GM12878 (cell line): ENCODE measurements at regions not wholly inside any gene's neighbourhood (a gene's known extent, or its start where the extent isn't known, plus 50 kb on each side); places are given as distances from the start of the nearest gene placed in this dataset.

Experiments used
- CREM ChIP-seq: IDR thresholded peaks from 2 replicates; pipeline ENCODE4 v1.6.1; 2014; ENCODE audit warnings: antibody characterized with exemption, low read depth
- CTCF ChIP-seq, 3 experiments: IDR thresholded peaks in 2 of 3; conservative IDR thresholded peaks in 1 of 3; 2 replicates each; pipeline ENCODE4 v1.5.1; 2011; ENCODE audit warnings: low read depth in 3 of 3, low read length in 3 of 3, mild to moderate bottlenecking in 3 of 3, control low read depth in 2 of 3, moderate library complexity in 2 of 3, inconsistent platforms in 1 of 3, mixed read lengths in 1 of 3; ENCODE audit not compliant: control insufficient read depth in 2 of 3, insufficient read depth in 1 of 3; ENCODE audit errors: extremely low read depth in 1 of 3
- E2F4 ChIP-seq: IDR thresholded peaks from 2 replicates; pipeline ENCODE4 v1.6.1; 2012; ENCODE audit warnings: low read depth, low read length, improper control_type of control experiment
- NR2C2 ChIP-seq: IDR thresholded peaks from 2 replicates; pipeline ENCODE4 v1.6.1; 2011; ENCODE audit warnings: borderline replicate concordance, low read depth; ENCODE audit not compliant: control insufficient read depth, insufficient read length
- PAX5 ChIP-seq: IDR thresholded peaks from 2 replicates; pipeline ENCODE4 v1.6.1; 2011; ENCODE audit warnings: low read depth, low read length, borderline replicate concordance
- POLR2AphosphoS5 ChIP-seq: IDR thresholded peaks from 2 replicates; pipeline ENCODE4 v1.6.1; 2011; ENCODE audit warnings: mild to moderate bottlenecking, low read length, inconsistent platforms
- REST ChIP-seq: IDR thresholded peaks from 2 replicates; pipeline ENCODE4 v1.6.1; 2012; ENCODE audit warnings: mild to moderate bottlenecking, low read depth, low read length

GRCh38 chr12:93056971-93057535 lies 128.0 kb upstream of the EEA1 start:
- TF ChIP-seq REST (no peak), CREM (no peak), NR2C2 (no peak), PAX5 (no peak), POLR2AphosphoS5 (no peak), E2F4 (no peak), CTCF (IDR thresholded peaks at IDR 0.05 in 2 of 3, conservative IDR thresholded peaks at IDR 0.05 in 1 of 3; ENCODE audit: control insufficient read depth in 2 of 3, extremely low read depth in 1 of 3, insufficient read depth in 1 of 3, low read depth in 3 of 3, low read length in 3 of 3) (no peak)
